ENCODE measurements at regions not wholly inside any gene's neighbourhood (a gene's known extent, or its start where the extent isn't known, plus 50 kb on each side); places are given as distances from the start of the nearest gene placed in this dataset.

DNA sequence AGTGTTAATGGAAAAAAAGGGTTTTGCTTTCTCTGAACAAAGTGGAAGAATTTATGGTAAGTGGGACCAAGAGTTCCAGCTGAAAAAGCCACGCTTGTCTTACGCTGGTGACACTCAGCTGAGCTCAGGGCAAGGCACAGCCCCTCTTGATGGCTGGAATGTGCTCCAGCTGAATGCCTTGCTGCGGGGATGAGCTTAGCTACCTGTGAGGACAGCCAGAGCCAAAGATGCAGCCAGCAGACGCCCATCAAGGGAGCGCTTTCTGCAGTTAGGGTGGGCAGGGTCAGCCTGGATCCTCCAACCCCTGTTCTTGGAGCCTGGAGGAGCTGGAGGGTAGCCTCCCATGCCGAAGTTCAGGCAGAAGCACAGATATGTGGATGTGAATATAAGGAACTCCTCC is 191.4 kb downstream of the SCP2D1 start:
- no peaks in the 10 kb centered on the region for H3K27me3 ChIP-seq (replicated peaks; ENCODE audit: insufficient read depth, low read length)
- H3K79me2 ChIP-seq (ENCODE audit: low read length), result no peaks in the 10 kb centered on the region
- no peak overlapping the region for H3K4me2 ChIP-seq (ENCODE audit: low read depth, low read length)
- no peaks in the 10 kb centered on the region for H4K20me1 ChIP-seq (ENCODE audit: insufficient read depth, low read length)
- H3K9me2 ChIP-seq (replicated peaks; ENCODE audit: insufficient read depth, low read length), result no peaks in the 10 kb centered on the region
- H3K9me3 ChIP-seq (replicated peaks; ENCODE audit: insufficient read depth, low read length), result no peaks in the 10 kb centered on the region
- H3K36me3 ChIP-seq (replicated peaks; ENCODE audit: insufficient read depth, low read length), result no peaks in the 10 kb centered on the region
- no peaks in the 10 kb centered on the region for H3F3A ChIP-seq (ENCODE audit: insufficient read depth, low read length)
- DNase-seq, result no peak
- H3K27ac ChIP-seq (ENCODE audit: low read length), result no peak overlapping the region
- H3K4me1 ChIP-seq (ENCODE audit: low read length), result no peaks in the 10 kb centered on the region
- H3K9ac ChIP-seq (ENCODE audit: low read length), result no peak overlapping the region
- H2AFZ ChIP-seq (ENCODE audit: low read length), result no peak overlapping the region
- H3K4me3 ChIP-seq (ENCODE audit: low read length), result no peak overlapping the region
- TF ChIP-seq EZH2 (optimal IDR thresholded peaks at IDR 0.05; ENCODE audit: low read depth, low read length) (no peak), EZH2phosphoT487 (IDR thresholded peaks at IDR 0.05; ENCODE audit: low read length) (no peak)
- TF ChIP-seq, protein P1, sequence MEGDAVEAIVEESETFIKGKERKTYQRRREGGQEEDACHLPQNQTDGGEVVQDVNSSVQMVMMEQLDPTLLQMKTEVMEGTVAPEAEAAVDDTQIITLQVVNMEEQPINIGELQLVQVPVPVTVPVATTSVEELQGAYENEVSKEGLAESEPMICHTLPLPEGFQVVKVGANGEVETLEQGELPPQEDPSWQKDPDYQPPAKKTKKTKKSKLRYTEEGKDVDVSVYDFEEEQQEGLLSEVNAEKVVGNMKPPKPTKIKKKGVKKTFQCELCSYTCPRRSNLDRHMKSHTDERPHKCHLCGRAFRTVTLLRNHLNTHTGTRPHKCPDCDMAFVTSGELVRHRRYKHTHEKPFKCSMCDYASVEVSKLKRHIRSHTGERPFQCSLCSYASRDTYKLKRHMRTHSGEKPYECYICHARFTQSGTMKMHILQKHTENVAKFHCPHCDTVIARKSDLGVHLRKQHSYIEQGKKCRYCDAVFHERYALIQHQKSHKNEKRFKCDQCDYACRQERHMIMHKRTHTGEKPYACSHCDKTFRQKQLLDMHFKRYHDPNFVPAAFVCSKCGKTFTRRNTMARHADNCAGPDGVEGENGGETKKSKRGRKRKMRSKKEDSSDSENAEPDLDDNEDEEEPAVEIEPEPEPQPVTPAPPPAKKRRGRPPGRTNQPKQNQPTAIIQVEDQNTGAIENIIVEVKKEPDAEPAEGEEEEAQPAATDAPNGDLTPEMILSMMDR (IDR thresholded peaks at IDR 0.05; ENCODE audit: low read length), result no peak

DNA sequence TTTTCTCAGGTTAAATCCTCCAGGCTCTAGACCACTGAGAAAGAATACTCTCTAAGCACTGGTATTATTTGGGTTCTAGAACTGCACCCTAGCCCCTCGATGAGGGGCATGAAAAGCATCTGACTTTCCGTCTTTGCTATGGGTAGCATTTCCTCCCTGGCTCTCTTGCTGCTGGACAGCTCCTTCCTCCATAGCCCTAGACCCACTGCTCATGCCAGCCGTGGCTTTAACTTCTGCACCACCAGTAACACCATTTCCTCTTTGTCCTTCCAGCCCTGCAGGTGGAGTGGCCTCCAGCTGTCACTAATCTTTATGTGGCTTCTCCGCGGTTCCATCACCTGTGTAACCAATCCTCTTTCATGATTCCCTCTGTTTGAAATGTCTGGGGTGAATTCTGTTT is 194.9 kb downstream of the SCP2D1 start:
- H3K27ac ChIP-seq (ENCODE audit: low read length), result no peak overlapping the region
- no peaks in the 10 kb centered on the region for H3K36me3 ChIP-seq (replicated peaks; ENCODE audit: insufficient read depth, low read length)

DNA sequence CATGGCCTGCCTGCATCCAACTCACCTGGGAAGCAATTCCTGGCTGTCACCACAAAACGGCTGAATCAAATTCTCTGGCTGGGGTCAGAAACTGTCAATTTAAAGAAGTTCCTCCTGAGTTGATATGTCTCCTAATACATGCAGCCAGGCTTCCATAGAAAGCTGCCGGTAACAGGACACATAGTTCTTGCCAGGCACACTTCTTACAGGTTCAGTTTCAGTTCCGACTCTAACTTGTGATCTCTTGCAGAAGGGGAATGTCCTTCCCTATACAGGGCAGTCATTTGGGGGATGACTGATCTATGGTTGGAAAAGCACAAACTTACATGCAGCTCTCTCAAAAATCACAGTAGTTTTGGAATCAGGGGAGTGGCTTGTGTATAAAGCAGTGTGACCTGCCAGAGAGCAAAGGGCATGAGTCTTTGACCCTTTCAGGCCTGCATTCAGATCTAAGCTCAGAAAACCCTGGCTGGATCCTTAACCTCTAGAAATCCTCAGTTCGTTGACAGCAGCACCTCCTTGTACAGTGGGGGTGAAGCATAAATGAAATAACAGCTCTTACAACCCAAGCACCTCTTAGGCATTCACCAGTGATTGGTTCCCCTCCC is 195.6 kb downstream of the SCP2D1 start:
- DNase-seq, result no peak
- Histone ChIP-seq H3K9me3 (replicated peaks; ENCODE audit: insufficient read depth, low read length) (no peaks in the 10 kb centered on the region), H3K4me3 (ENCODE audit: low read length) (no peak overlapping the region), H4K20me1 (ENCODE audit: insufficient read depth, low read length) (no peaks in the 10 kb centered on the region), H3K36me3 (replicated peaks; ENCODE audit: insufficient read depth, low read length) (no peaks in the 10 kb centered on the region), H2AFZ (ENCODE audit: low read length) (no peak overlapping the region), H3K9me2 (replicated peaks; ENCODE audit: insufficient read depth, low read length) (no peaks in the 10 kb centered on the region), H3F3A (ENCODE audit: insufficient read depth, low read length) (no peaks in the 10 kb centered on the region), H3K4me1 (ENCODE audit: low read length) (no peaks in the 10 kb centered on the region), H3K27ac (ENCODE audit: low read length) (no peak overlapping the region), H3K27me3 (replicated peaks; ENCODE audit: insufficient read depth, low read length) (no peaks in the 10 kb centered on the region), H3K79me2 (ENCODE audit: low read length) (no peaks in the 10 kb centered on the region), H3K9ac (ENCODE audit: low read length) (no peak overlapping the region), H3K4me2 (ENCODE audit: low read depth, low read length) (no peak overlapping the region)
- TF ChIP-seq, protein P1 (IDR thresholded peaks at IDR 0.05; ENCODE audit: low read length), result no peak

More for the DNA sequence above, 194.9 kb downstream of the SCP2D1 start:
- TF ChIP-seq, protein P1 (IDR thresholded peaks at IDR 0.05; ENCODE audit: low read length), result no peak
- TF ChIP-seq EZH2 (optimal IDR thresholded peaks at IDR 0.05; ENCODE audit: low read depth, low read length) (no peak), EZH2phosphoT487 (IDR thresholded peaks at IDR 0.05; ENCODE audit: low read length) (no peak)
- Histone ChIP-seq H3K4me1 (ENCODE audit: low read length) (no peaks in the 10 kb centered on the region), H3K9ac (ENCODE audit: low read length) (no peak overlapping the region), H3K79me2 (ENCODE audit: low read length) (no peaks in the 10 kb centered on the region), H4K20me1 (ENCODE audit: insufficient read depth, low read length) (no peaks in the 10 kb centered on the region), H3K9me3 (replicated peaks; ENCODE audit: insufficient read depth, low read length) (no peaks in the 10 kb centered on the region), H3K4me3 (ENCODE audit: low read length) (no peak overlapping the region), H3F3A (ENCODE audit: insufficient read depth, low read length) (no peaks in the 10 kb centered on the region), H3K9me2 (replicated peaks; ENCODE audit: insufficient read depth, low read length) (no peaks in the 10 kb centered on the region), H2AFZ (ENCODE audit: low read length) (no peak overlapping the region), H3K4me2 (ENCODE audit: low read depth, low read length) (no peak overlapping the region), H3K27me3 (replicated peaks; ENCODE audit: insufficient read depth, low read length) (no peaks in the 10 kb centered on the region)
- DNase-seq, result no peak

Data from MM.1S (cell line).